Peyer's patch (tissue), 4 donors: ENCODE measurements at regions not wholly inside any gene's neighbourhood (a gene's known extent, or its start where the extent isn't known, plus 50 kb on each side); places are given as distances from the start of the nearest gene placed in this dataset.

Experiments used
- DNase-seq, 3 donors: peaks; one replicate each; pipeline ENCODE4 v3.0.0-alpha.2; 2017 to 2019
- H3K27ac ChIP-seq, 4 donors: fragments of 200-600 bp; sonication (generic); one replicate each; pipeline ENCODE4 v1.5.1; 2016 to 2019
- H3K27me3 ChIP-seq, 2 donors: fragments of 200-600 bp; sonication (generic); one replicate each; pipeline ENCODE4 v1.5.1; 2019
- H3K36me3 ChIP-seq, 3 donors: fragments of 200-600 bp; sonication (generic); one replicate each; pipeline ENCODE4 v1.5.1; 2016 to 2019
- H3K4me1 ChIP-seq, 4 donors: fragments of 200-600 bp; sonication (generic); one replicate each; pipeline ENCODE4 v1.5.1; 2016 to 2019
- H3K4me3 ChIP-seq, 4 donors: fragments of 200-600 bp; sonication (generic); 1 replicate in 3 of 4; 2 replicates in 1 of 4; pipeline ENCODE4 v1.5.1; 2016 to 2019; ENCODE audit warnings: mild to moderate bottlenecking in 1 of 4
- H3K9me3 ChIP-seq, 4 donors: fragments of 200-600 bp; sonication (generic); one replicate each; pipeline ENCODE4 v1.5.1; 2016 to 2019; ENCODE audit warnings: mild to moderate bottlenecking in 1 of 4
- CTCF ChIP-seq, 6 experiments: fragments of 450-650 bp in 4 of 6; fragments of 200-600 bp in 2 of 6; sonication (generic) in 1 of 6; IDR thresholded peaks; one replicate each; pipeline ENCODE4 v1.5.1; 2017 to 2019; ENCODE audit warnings: antibody characterized with exemption in 6 of 6, mild to moderate bottlenecking in 3 of 6, moderate library complexity in 1 of 6
- POLR2A ChIP-seq, 2 donors: fragments of 450-650 bp; IDR thresholded peaks; one replicate each; pipeline ENCODE4 v1.5.1; 2017; ENCODE audit warnings: antibody characterized with exemption in 2 of 2, mild to moderate bottlenecking in 2 of 2, moderate library complexity in 2 of 2

DNA sequence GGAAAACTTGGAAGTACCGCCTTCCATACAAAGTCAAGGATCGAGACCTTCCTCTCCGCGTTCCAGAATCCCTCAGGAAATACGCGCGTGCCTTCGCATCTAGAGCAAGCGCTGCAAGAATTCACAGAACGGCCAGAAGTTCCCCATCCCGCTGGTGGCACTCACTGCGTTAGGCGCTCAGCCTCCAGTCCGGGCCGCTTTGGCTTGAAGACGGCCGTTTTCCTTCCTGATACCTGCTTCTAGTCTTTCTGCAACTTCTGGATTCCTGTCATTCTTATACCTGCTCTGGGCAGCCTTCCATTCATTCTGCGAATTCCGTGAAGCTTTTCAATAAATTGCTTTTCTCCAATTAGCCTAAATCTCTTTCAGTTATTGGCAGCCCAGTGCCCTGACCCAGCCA, 896.4 kb downstream of the TRIML1 start:
- no peaks in the 10 kb centered on the region for H3K27me3 ChIP-seq
- H3K4me3 ChIP-seq: no peak overlapping the region
- TF ChIP-seq CTCF (IDR thresholded peaks at IDR 0.05): no peak
- TF ChIP-seq POLR2A (IDR thresholded peaks at IDR 0.05): no peak
- no peak for DNase-seq
- no peak overlapping the region for H3K27ac ChIP-seq
- H3K9me3 ChIP-seq: no peaks in the 10 kb centered on the region
- no peaks in the 10 kb centered on the region for H3K4me1 ChIP-seq
- no peaks in the 10 kb centered on the region for H3K36me3 ChIP-seq

- H3K27me3 ChIP-seq: no peaks in the 10 kb centered on the region
- no peaks in the 10 kb centered on the region for H3K9me3 ChIP-seq
- H3K36me3 ChIP-seq: no peaks in the 10 kb centered on the region
- DNase-seq: no peak
- H3K4me1 ChIP-seq: no peaks in the 10 kb centered on the region
- no peak overlapping the region for H3K27ac ChIP-seq
- H3K4me3 ChIP-seq: no peak overlapping the region
- TF ChIP-seq CTCF (IDR thresholded peaks at IDR 0.05): no peak
- TF ChIP-seq POLR2A (IDR thresholded peaks at IDR 0.05): no peak
Measured at GRCh38 chr4:189036906-189037305, 897.7 kb downstream of the TRIML1 start.

- Histone ChIP-seq H3K27ac (no peak overlapping the region), H3K36me3 (no peaks in the 10 kb centered on the region), H3K4me1 (no peaks in the 10 kb centered on the region), H3K27me3 (no peaks in the 10 kb centered on the region), H3K9me3 (peaks cover 0 to 4% (median 0%) of the 10 kb centered on the region in 4 donors), H3K4me3 (no peak overlapping the region)
- no peak for DNase-seq
- TF ChIP-seq POLR2A (IDR thresholded peaks at IDR 0.05): no peak
Measured at GRCh38 chr4:189046642-189047041, 894.0 kb upstream of the FRG1 start.

GRCh38 chr4:189048119-189048518, 892.6 kb upstream of the FRG1 start:
- TF ChIP-seq POLR2A (IDR thresholded peaks at IDR 0.05): no peak
- Histone ChIP-seq H3K9me3 (peaks cover 0 to 4% (median 0%) of the 10 kb centered on the region in 4 donors), H3K36me3 (no peaks in the 10 kb centered on the region), H3K27me3 (no peaks in the 10 kb centered on the region), H3K27ac (no peak overlapping the region), H3K4me3 (no peak overlapping the region), H3K4me1 (no peaks in the 10 kb centered on the region)
- DNase-seq: no peak

DNA sequence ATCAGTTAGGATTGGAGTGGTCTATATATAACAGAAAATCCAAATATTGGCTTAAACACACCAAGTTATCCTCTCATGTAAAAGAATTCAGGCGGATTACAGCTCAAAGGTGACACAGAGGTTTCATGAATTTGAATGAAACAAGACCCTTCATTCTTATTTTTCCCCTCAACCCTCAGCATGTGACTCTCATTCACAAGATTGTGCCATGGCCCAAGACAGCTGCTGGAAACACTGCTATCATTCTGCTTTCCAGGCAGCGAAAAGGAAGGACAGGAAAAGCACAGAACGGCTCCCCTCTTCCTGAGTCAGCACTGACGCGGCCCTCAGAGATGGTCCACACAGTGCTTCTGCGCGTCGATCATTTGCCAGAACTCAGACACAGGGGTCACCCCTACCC, 891.0 kb upstream of the FRG1 start:
- TF ChIP-seq POLR2A (IDR thresholded peaks at IDR 0.05) (no peak), CTCF (IDR thresholded peaks at IDR 0.05) (no peak)
- Histone ChIP-seq H3K27me3 (no peaks in the 10 kb centered on the region), H3K4me3 (no peak overlapping the region), H3K36me3 (no peaks in the 10 kb centered on the region), H3K27ac (no peak overlapping the region), H3K9me3 (no peaks in the 10 kb centered on the region), H3K4me1 (no peaks in the 10 kb centered on the region)
- no peak for DNase-seq

- TF ChIP-seq POLR2A (IDR thresholded peaks at IDR 0.05) (no peak), CTCF (IDR thresholded peaks at IDR 0.05) (no peak)
- Histone ChIP-seq H3K4me1 (no peaks in the 10 kb centered on the region), H3K36me3 (no peaks in the 10 kb centered on the region), H3K27ac (no peak overlapping the region), H3K4me3 (no peak overlapping the region), H3K9me3 (no peaks in the 10 kb centered on the region), H3K27me3 (no peaks in the 10 kb centered on the region)
- DNase-seq: no peak
Measured at GRCh38 chr4:189050643-189051042, 890.0 kb upstream of the FRG1 start.

DNA sequence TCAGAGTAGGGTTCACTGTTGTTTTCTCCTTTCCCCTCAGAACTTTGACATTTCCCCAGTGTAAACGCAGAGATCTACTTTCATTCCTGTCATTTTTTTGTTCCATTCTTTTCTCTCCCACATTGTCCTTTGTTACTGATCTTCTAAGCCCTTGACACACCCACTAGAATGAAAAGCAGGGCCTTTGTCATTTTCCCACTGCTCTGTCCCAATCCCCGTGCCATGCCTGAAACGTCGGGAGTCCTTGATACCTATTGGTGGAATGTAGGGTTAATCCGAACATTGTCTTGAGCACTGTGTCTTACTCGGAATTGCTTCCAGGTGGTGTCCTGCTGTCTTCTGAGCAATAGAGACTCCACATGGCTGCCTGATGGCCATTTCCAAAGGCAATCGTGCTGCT, 887.1 kb upstream of the FRG1 start:
- Histone ChIP-seq H3K9me3 (no peaks in the 10 kb centered on the region), H3K4me1 (no peaks in the 10 kb centered on the region), H3K36me3 (no peaks in the 10 kb centered on the region), H3K27ac (no peak overlapping the region), H3K4me3 (no peak overlapping the region), H3K27me3 (no peaks in the 10 kb centered on the region)
- TF ChIP-seq POLR2A (IDR thresholded peaks at IDR 0.05) (no peak), CTCF (IDR thresholded peaks at IDR 0.05) (no peak)
- DNase-seq: no peak
